ENCODE measurements at regions not wholly inside any gene's neighbourhood (a gene's known extent, or its start where the extent isn't known, plus 50 kb on each side); places are given as distances from the start of the nearest gene placed in this dataset.

GRCh38 chr21:16837721-16838120, 675.1 kb upstream of the CXADR start:
- Histone ChIP-seq H3K27me3 (ENCODE audit: low read depth, low read length) (no peaks in the 10 kb centered on the region), H3K4me1 (ENCODE audit: low read length) (peaks cover 27% of the 10 kb centered on the region), H2AFZ (ENCODE audit: low read depth, low read length) (no peak overlapping the region), H3K4me2 (ENCODE audit: low read length) (0 out of 2 replicates have a peak overlapping the region, but pooled peaks have one; percentile 13), H3K36me3 (replicated peaks; ENCODE audit: low read depth, low read length) (no peaks in the 10 kb centered on the region), H3K4me3 (ENCODE audit: low read length) (no peak overlapping the region), H3K9me3 (ENCODE audit: insufficient read depth, low read length) (no peaks in the 10 kb centered on the region), H4K20me1 (ENCODE audit: insufficient read depth, low read length) (no peaks in the 10 kb centered on the region), H3K9ac (ENCODE audit: low read length) (no peak overlapping the region), H3K27ac (ENCODE audit: low read length) (no peak overlapping the region), H3K79me2 (ENCODE audit: low read length) (no peaks in the 10 kb centered on the region)
- TF ChIP-seq CTCF (IDR thresholded peaks at IDR 0.05; ENCODE audit: low read depth, low read length) = no peak
- no peak for TF ChIP-seq EZH2phosphoT487 (IDR thresholded peaks at IDR 0.05; ENCODE audit: low read depth)

GRCh38 chr21:16838331-16838730, 674.5 kb upstream of the CXADR start:
- H2AFZ ChIP-seq (ENCODE audit: low read depth, low read length) = no peak overlapping the region
- peaks cover 32% of the 10 kb centered on the region for H3K4me1 ChIP-seq (ENCODE audit: low read length)
- no peak for TF ChIP-seq EZH2phosphoT487 (IDR thresholded peaks at IDR 0.05; ENCODE audit: low read depth)
- no peak for TF ChIP-seq CTCF (IDR thresholded peaks at IDR 0.05; ENCODE audit: low read depth, low read length)
- no peak overlapping the region for H3K27ac ChIP-seq (ENCODE audit: low read length)
- no peaks in the 10 kb centered on the region for H3K9me3 ChIP-seq (ENCODE audit: insufficient read depth, low read length)
- H3K4me2 ChIP-seq (ENCODE audit: low read length) = peak overlapping the region; percentile 13; the same call in 1 of the 2 replicates
- no peaks in the 10 kb centered on the region for H3K79me2 ChIP-seq (ENCODE audit: low read length)
- H3K36me3 ChIP-seq (replicated peaks; ENCODE audit: low read depth, low read length) = no peaks in the 10 kb centered on the region
- no peak overlapping the region for H3K9ac ChIP-seq (ENCODE audit: low read length)
- no peaks in the 10 kb centered on the region for H4K20me1 ChIP-seq (ENCODE audit: insufficient read depth, low read length)
- H3K27me3 ChIP-seq (ENCODE audit: low read depth, low read length) = no peaks in the 10 kb centered on the region
- H3K4me3 ChIP-seq (ENCODE audit: low read length) = no peak overlapping the region

GRCh38 chr21:16840538-16840937, 672.3 kb upstream of the CXADR start:
- no peaks in the 10 kb centered on the region for H3K9me3 ChIP-seq (ENCODE audit: insufficient read depth, low read length)
- no peaks in the 10 kb centered on the region for H3K27me3 ChIP-seq (ENCODE audit: low read depth, low read length)
- peaks cover 32% of the 10 kb centered on the region for H3K4me1 ChIP-seq (ENCODE audit: low read length)
- H3K9ac ChIP-seq (ENCODE audit: low read length) = no peak overlapping the region
- no peak overlapping the region for H3K4me3 ChIP-seq (ENCODE audit: low read length)
- no peak overlapping the region for H2AFZ ChIP-seq (ENCODE audit: low read depth, low read length)
- H3K27ac ChIP-seq (ENCODE audit: low read length) = no peak overlapping the region
- H4K20me1 ChIP-seq (ENCODE audit: insufficient read depth, low read length) = no peaks in the 10 kb centered on the region
- H3K36me3 ChIP-seq (replicated peaks; ENCODE audit: low read depth, low read length) = no peaks in the 10 kb centered on the region
- no peak for TF ChIP-seq CTCF (IDR thresholded peaks at IDR 0.05; ENCODE audit: low read depth, low read length)
- TF ChIP-seq EZH2phosphoT487 (IDR thresholded peaks at IDR 0.05; ENCODE audit: low read depth) = no peak
- H3K79me2 ChIP-seq (ENCODE audit: low read length) = no peaks in the 10 kb centered on the region
- no peak overlapping the region for H3K4me2 ChIP-seq (ENCODE audit: low read length)

- Histone ChIP-seq H3K9ac (ENCODE audit: low read length) (no peak overlapping the region; the same call in 1 of the 2 replicates), H3K27me3 (ENCODE audit: low read depth, low read length) (no peaks in the 10 kb centered on the region), H3K27ac (ENCODE audit: low read length) (peak overlapping the region; percentile 19; the same call in 1 of the 2 replicates), H3K4me3 (ENCODE audit: low read length) (peak overlapping the region; percentile 46), H3K4me1 (ENCODE audit: low read length) (peaks cover 32% of the 10 kb centered on the region), H3K4me2 (ENCODE audit: low read length) (peak overlapping the region; percentile 67), H3K79me2 (ENCODE audit: low read length) (no peaks in the 10 kb centered on the region), H4K20me1 (ENCODE audit: insufficient read depth, low read length) (no peaks in the 10 kb centered on the region), H3K36me3 (replicated peaks; ENCODE audit: low read depth, low read length) (no peaks in the 10 kb centered on the region), H2AFZ (ENCODE audit: low read depth, low read length) (peak overlapping the region; percentile 21; the same call in 1 of the 2 replicates), H3K9me3 (ENCODE audit: insufficient read depth, low read length) (no peaks in the 10 kb centered on the region)
- no peak for TF ChIP-seq EZH2phosphoT487 (IDR thresholded peaks at IDR 0.05; ENCODE audit: low read depth)
- TF ChIP-seq CTCF (IDR thresholded peaks at IDR 0.05; ENCODE audit: low read depth, low read length) = no peak
These were observed 670.7 kb upstream of the CXADR start for GRCh38 chr21:16841975-16842695.
